AG09319 (cell line): ENCODE measurements at regions not wholly inside any gene's neighbourhood (a gene's known extent, or its start where the extent isn't known, plus 50 kb on each side); places are given as distances from the start of the nearest gene placed in this dataset.

ENCODE experiments used
- DNase-seq: peaks from one replicate; pipeline ENCODE4 v3.0.0-alpha.2; 2010; ENCODE audit warnings: low read depth; ENCODE audit errors: extremely low read depth
- CTCF ChIP-seq: IDR thresholded peaks from 2 replicates; pipeline ENCODE4 v1.5.1; 2011; ENCODE audit warnings: low read depth, mild to moderate bottlenecking, inconsistent platforms, low read length, moderate library complexity

- no peak for DNase-seq
- TF ChIP-seq CTCF = no peak
These were observed 281.9 kb downstream of the USP25 start for GRCh38 chr21:16011719-16012118.

GRCh38 chr21:16013570-16013969 lies 283.8 kb downstream of the USP25 start:
- no peak for DNase-seq
- TF ChIP-seq CTCF = no peak

- no peak for TF ChIP-seq CTCF
- no peak for DNase-seq
These were observed 291.1 kb downstream of the USP25 start for GRCh38 chr21:16020878-16021277.

GRCh38 chr21:16022116-16022515 lies 292.3 kb downstream of the USP25 start:
- no peak for DNase-seq
- no peak for TF ChIP-seq CTCF

GRCh38 chr21:16022921-16023320 lies 293.1 kb downstream of the USP25 start:
- no peak for DNase-seq
- TF ChIP-seq CTCF = no peak

- DNase-seq = no peak
- TF ChIP-seq CTCF = no peak
These were observed 298.4 kb downstream of the USP25 start for GRCh38 chr21:16028142-16028541.

- TF ChIP-seq CTCF = no peak
- DNase-seq = no peak
These were observed 299.2 kb downstream of the USP25 start for GRCh38 chr21:16028941-16029464.
